ENCODE measurements at regions not wholly inside any gene's neighbourhood (a gene's known extent, or its start where the extent isn't known, plus 50 kb on each side); places are given as distances from the start of the nearest gene placed in this dataset.

GRCh38 chr15:70204652-70205051, 106.9 kb upstream of the TLE3 start:
- TF ChIP-seq CTCF (IDR thresholded peaks at IDR 0.05; ENCODE audit: low read depth, low read length, poor library complexity, severe bottlenecking), result no peak
- TF ChIP-seq EZH2phosphoT487 (IDR thresholded peaks at IDR 0.05; ENCODE audit: borderline replicate concordance, low read length), result no peak
- Histone ChIP-seq H3K4me3 (ENCODE audit: low read length) (no peak overlapping the region), H3F3A (ENCODE audit: control insufficient read depth, insufficient read depth) (no peaks in the 10 kb centered on the region), H3K9me3 (ENCODE audit: control insufficient read depth, insufficient read depth, low read length) (no peaks in the 10 kb centered on the region), H3K4me2 (ENCODE audit: low read length) (no peak overlapping the region), H4K20me1 (ENCODE audit: control insufficient read depth, insufficient read depth, low read depth, low read length) (no peaks in the 10 kb centered on the region), H3K79me2 (ENCODE audit: control insufficient read depth, low read length) (no peaks in the 10 kb centered on the region), H3K27ac (ENCODE audit: low read depth, low read length) (no peak overlapping the region), H3K36me3 (ENCODE audit: control insufficient read depth, low read length) (no peaks in the 10 kb centered on the region), H3K9me2 (replicated peaks; ENCODE audit: control insufficient read depth, low read length) (no peaks in the 10 kb centered on the region), H3K4me1 (ENCODE audit: control insufficient read depth, low read length) (no peaks in the 10 kb centered on the region), H3K27me3 (ENCODE audit: control insufficient read depth, low read length) (peaks cover 18% of the 10 kb centered on the region)

- no peak overlapping the region for H3K27ac ChIP-seq (ENCODE audit: low read depth, low read length)
- TF ChIP-seq EZH2phosphoT487 (IDR thresholded peaks at IDR 0.05; ENCODE audit: borderline replicate concordance, low read length), result no peak
- TF ChIP-seq CTCF (IDR thresholded peaks at IDR 0.05; ENCODE audit: low read depth, low read length, poor library complexity, severe bottlenecking), result no peak
- H3K4me2 ChIP-seq (ENCODE audit: low read length), result no peak overlapping the region
- no peaks in the 10 kb centered on the region for H3K9me2 ChIP-seq (replicated peaks; ENCODE audit: control insufficient read depth, low read length)
- no peaks in the 10 kb centered on the region for H3K36me3 ChIP-seq (ENCODE audit: control insufficient read depth, low read length)
- no peaks in the 10 kb centered on the region for H4K20me1 ChIP-seq (ENCODE audit: control insufficient read depth, insufficient read depth, low read depth, low read length)
- H3K9me3 ChIP-seq (ENCODE audit: control insufficient read depth, insufficient read depth, low read length), result no peaks in the 10 kb centered on the region
- H3K79me2 ChIP-seq (ENCODE audit: control insufficient read depth, low read length), result no peaks in the 10 kb centered on the region
- peaks cover under 1% of the 10 kb centered on the region; the same call in 1 of the 2 replicates for H3K4me1 ChIP-seq (ENCODE audit: control insufficient read depth, low read length)
- H3K4me3 ChIP-seq (ENCODE audit: low read length), result no peak overlapping the region
- peaks cover 24% of the 10 kb centered on the region for H3K27me3 ChIP-seq (ENCODE audit: control insufficient read depth, low read length)
- no peaks in the 10 kb centered on the region for H3F3A ChIP-seq (ENCODE audit: control insufficient read depth, insufficient read depth)
These were observed 106.4 kb upstream of the TLE3 start for GRCh38 chr15:70203981-70204560.

GRCh38 chr15:70202756-70203155, 105.0 kb upstream of the TLE3 start:
- no peaks in the 10 kb centered on the region for H3K79me2 ChIP-seq (ENCODE audit: control insufficient read depth, low read length)
- H3K4me2 ChIP-seq (ENCODE audit: low read length), result no peak overlapping the region
- H3K4me1 ChIP-seq (ENCODE audit: control insufficient read depth, low read length), result peaks cover 5% of the 10 kb centered on the region; the same call in 1 of the 2 replicates

More at GRCh38 chr15:70202756-70203155, 105.0 kb upstream of the TLE3 start:
- Histone ChIP-seq H3K36me3 (ENCODE audit: control insufficient read depth, low read length) (no peaks in the 10 kb centered on the region), H4K20me1 (ENCODE audit: control insufficient read depth, insufficient read depth, low read depth, low read length) (no peaks in the 10 kb centered on the region), H3K27ac (ENCODE audit: low read depth, low read length) (no peak overlapping the region), H3K4me3 (ENCODE audit: low read length) (no peak overlapping the region), H3F3A (ENCODE audit: control insufficient read depth, insufficient read depth) (no peaks in the 10 kb centered on the region), H3K9me2 (replicated peaks; ENCODE audit: control insufficient read depth, low read length) (no peaks in the 10 kb centered on the region), H3K27me3 (ENCODE audit: control insufficient read depth, low read length) (peaks cover 29% of the 10 kb centered on the region), H3K9me3 (ENCODE audit: control insufficient read depth, insufficient read depth, low read length) (no peaks in the 10 kb centered on the region)
- TF ChIP-seq EZH2phosphoT487 (IDR thresholded peaks at IDR 0.05; ENCODE audit: borderline replicate concordance, low read length) (no peak), CTCF (IDR thresholded peaks at IDR 0.05; ENCODE audit: low read depth, low read length, poor library complexity, severe bottlenecking) (no peak)
